GM23338 (cell line): ENCODE measurements at regions not wholly inside any gene's neighbourhood (a gene's known extent, or its start where the extent isn't known, plus 50 kb on each side); places are given as distances from the start of the nearest gene placed in this dataset.

ENCODE experiments used
- ATAC-seq: fragments of 200-7000 bp; cut with Tn5 transposase; 3 replicates; pipeline ENCODE4 v1.9.1; 2020
- DNase-seq: peaks from one replicate; pipeline ENCODE4 v3.0.0-alpha.2; 2015; ENCODE audit warnings: low spot score
- H2AFZ ChIP-seq: fragments of 200-600 bp; sonication (generic); 2 replicates; pipeline ENCODE4 v1.8.0; 2016; ENCODE audit warnings: antibody characterized with exemption, mild to moderate bottlenecking, moderate library complexity
- H3F3A ChIP-seq: fragments of 200-600 bp; sonication (generic); replicated peaks from 2 replicates; pipeline ENCODE4 v1.8.0; 2017; ENCODE audit warnings: antibody characterized with exemption, mixed run types, low read depth
- H3K27ac ChIP-seq: fragments of 200-600 bp; sonication (generic); 2 replicates; pipeline ENCODE4 v1.6.1; 2016; ENCODE audit warnings: low read depth
- H3K27me3 ChIP-seq: fragments of 200-600 bp; sonication (generic); 2 replicates; pipeline ENCODE4 v1.8.0; 2016; ENCODE audit warnings: mild to moderate bottlenecking, mixed run types, moderate library complexity; ENCODE audit not compliant: insufficient read depth
- H3K36me3 ChIP-seq: fragments of 200-600 bp; sonication (generic); 2 replicates; pipeline ENCODE4 v1.8.0; 2016; ENCODE audit warnings: mild to moderate bottlenecking; ENCODE audit not compliant: insufficient read depth
- H3K4me1 ChIP-seq: fragments of 200-600 bp; sonication (generic); 2 replicates; pipeline ENCODE4 v1.8.0; 2016; ENCODE audit warnings: mild to moderate bottlenecking, moderate library complexity; ENCODE audit not compliant: insufficient read depth
- H3K4me2 ChIP-seq: fragments of 200-600 bp; sonication (generic); 2 replicates; pipeline ENCODE4 v1.7.1; 2017; ENCODE audit warnings: mixed run types
- H3K4me3 ChIP-seq: fragments of 200-600 bp; sonication (generic); 2 replicates; pipeline ENCODE4 v1.6.1; 2016; ENCODE audit warnings: mixed run types
- H3K79me2 ChIP-seq: fragments of 200-600 bp; sonication (generic); replicated peaks from 2 replicates; pipeline ENCODE4 v1.8.0; 2017; ENCODE audit warnings: mild to moderate bottlenecking; ENCODE audit not compliant: insufficient read depth
- H3K9me2 ChIP-seq: fragments of 200-600 bp; sonication (generic); 2 replicates; pipeline ENCODE4 v1.8.0; 2017; ENCODE audit not compliant: insufficient read depth
- H4K20me1 ChIP-seq: fragments of 200-600 bp; sonication (generic); replicated peaks from 2 replicates; pipeline ENCODE4 v1.8.0; 2017; ENCODE audit warnings: mild to moderate bottlenecking; ENCODE audit not compliant: insufficient read depth
- H3K27ac Mint-ChIP-seq: 2 replicates; pipeline ENCODE4 v1.8.0; 2020; ENCODE audit warnings: inconsistent platforms, mild to moderate bottlenecking, moderate library complexity, mixed read lengths
- H3K27me3 Mint-ChIP-seq: 3 replicates; pipeline ENCODE4 v1.8.0; 2022; ENCODE audit warnings: low read depth, mild to moderate bottlenecking, moderate library complexity, mixed read lengths, inconsistent platforms; ENCODE audit not compliant: insufficient read depth, poor library complexity
- H3K36me3 Mint-ChIP-seq: 3 replicates; pipeline ENCODE4 v1.8.0; 2021; ENCODE audit warnings: low read depth, mild to moderate bottlenecking, inconsistent platforms, moderate library complexity, mixed read lengths
- H3K4me1 Mint-ChIP-seq: 3 replicates; pipeline ENCODE4 v1.8.0; 2020; ENCODE audit warnings: mild to moderate bottlenecking, inconsistent platforms, mixed read lengths
- H3K4me3 Mint-ChIP-seq: 3 replicates; pipeline ENCODE4 v1.8.0; 2021; ENCODE audit warnings: moderate library complexity, mild to moderate bottlenecking, inconsistent platforms, mixed read lengths
- H3K9me3 Mint-ChIP-seq: 3 replicates; pipeline ENCODE4 v1.8.0; 2020; ENCODE audit warnings: moderate library complexity, mild to moderate bottlenecking, inconsistent platforms, mixed read lengths
- CREB1 ChIP-seq: fragments of 250-450 bp; sonication (Bioruptor Pico); IDR thresholded peaks from 2 replicates; pipeline ENCODE4 v1.5.0; 2020; ENCODE audit warnings: low read depth, mild to moderate bottlenecking, moderate library complexity
- CTCF ChIP-seq, 2 experiments: fragments of 200-600 bp in 1 of 2; sonication (generic) in 1 of 2; conservative IDR thresholded peaks; 2 replicates each; pipeline versions ENCODE4 v1.5.1 to v1.6.1; 2016 to 2017; ENCODE audit warnings: antibody characterized with exemption in 2 of 2, low read depth in 2 of 2, mild to moderate bottlenecking in 2 of 2, moderate library complexity in 1 of 2
- ETS1 ChIP-seq: IDR thresholded peaks from 2 replicates; pipeline ENCODE4 v1.6.1; 2016; ENCODE audit warnings: antibody characterized with exemption
- EZH2 ChIP-seq: fragments of 200-600 bp; sonication (generic); IDR thresholded peaks from one replicate; pipeline ENCODE4 v1.8.0; 2017; ENCODE audit warnings: antibody characterized with exemption, mild to moderate bottlenecking, low read depth; ENCODE audit not compliant: unreplicated experiment
- EZH2phosphoT487 ChIP-seq: fragments of 200-600 bp; sonication (generic); IDR thresholded peaks from one replicate; pipeline ENCODE4 v1.8.1; 2018; ENCODE audit warnings: antibody characterized with exemption; ENCODE audit not compliant: unreplicated experiment
- JUNB ChIP-seq: IDR thresholded peaks from one replicate; pipeline ENCODE4 v1.6.1; 2016; ENCODE audit warnings: antibody characterized with exemption; ENCODE audit not compliant: unreplicated experiment
- NANOG ChIP-seq: IDR thresholded peaks from 2 replicates; pipeline ENCODE4 v1.6.1; 2016; ENCODE audit warnings: antibody characterized with exemption, borderline replicate concordance
- POLR2AphosphoS5 ChIP-seq: IDR thresholded peaks from 2 replicates; pipeline ENCODE4 v1.6.1; 2016; ENCODE audit warnings: antibody characterized with exemption, low read depth
- REST ChIP-seq: IDR thresholded peaks from one replicate; pipeline ENCODE4 v1.6.1; 2018; ENCODE audit warnings: antibody characterized with exemption; ENCODE audit not compliant: unreplicated experiment
- STAT1 ChIP-seq: IDR thresholded peaks from one replicate; pipeline ENCODE4 v1.6.1; 2016; ENCODE audit warnings: antibody characterized with exemption; ENCODE audit not compliant: unreplicated experiment
- ZNF114 ChIP-seq: fragments of 250-450 bp; sonication (Bioruptor Pico); IDR thresholded peaks from 2 replicates; pipeline ENCODE4 v1.5.0; 2020; ENCODE audit warnings: mild to moderate bottlenecking, moderate library complexity
- ZNF331 ChIP-seq: fragments of 250-450 bp; sonication (Bioruptor Pico); IDR thresholded peaks from 2 replicates; pipeline ENCODE4 v1.5.0; 2020; ENCODE audit warnings: low read depth, mild to moderate bottlenecking, moderate library complexity
- ZNF462 ChIP-seq: fragments of 250-450 bp; sonication (Bioruptor Pico); IDR thresholded peaks from 2 replicates; pipeline ENCODE4 v1.5.0; 2020; ENCODE audit warnings: mild to moderate bottlenecking, moderate library complexity

- Mint-ChIP-seq H3K4me3 (no peak overlapping the region), H3K4me1 (no peaks in the 10 kb centered on the region), H3K27ac (no peak overlapping the region), H3K36me3 (peaks cover 25% of the 10 kb centered on the region; the same call in 2 of the 3 replicates), H3K27me3 (peaks cover 4% of the 10 kb centered on the region), H3K9me3 (peaks cover 31% of the 10 kb centered on the region)
- Histone ChIP-seq H3K79me2 (no peaks in the 10 kb centered on the region), H3K4me2 (no peak overlapping the region), H4K20me1 (no peaks in the 10 kb centered on the region), H3K27me3 (no peaks in the 10 kb centered on the region), H3K27ac (no peak overlapping the region), H3K4me1 (no peaks in the 10 kb centered on the region), H2AFZ (no peak overlapping the region), H3K36me3 (0 out of 2 replicates have a peak, but pooled peaks cover 5% of the 10 kb centered on the region), H3K4me3 (no peak overlapping the region), H3K9me2 (peaks cover 9% of the 10 kb centered on the region), H3F3A (no peaks in the 10 kb centered on the region)
- ATAC-seq (no peak), DNase-seq (no peak)
- TF ChIP-seq ZNF331 (CRISPR knock-in tag) (no peak), JUNB (no peak), CREB1 (CRISPR knock-in tag) (no peak), EZH2 (no peak), CTCF (conservative IDR thresholded peaks at IDR 0.05; ENCODE audit: low read depth in 2 of 2) (no peak), POLR2AphosphoS5 (no peak), STAT1 (no peak), REST (no peak), EZH2phosphoT487 (no peak), ETS1 (no peak), ZNF462 (no peak), ZNF114 (no peak), NANOG (no peak)
Observed at GRCh38 chr2:7648221-7648795, 731.1 kb downstream of the RNF144A start.
